Stimulated activated CD8-positive, alpha-beta memory T cell treated with anti-CD3 and anti-CD28 coated beads, Interleukin-15, amount 100 ng/mL, for 48 hours (primary cell): ENCODE measurements at regions not wholly inside any gene's neighbourhood (a gene's known extent, or its start where the extent isn't known, plus 50 kb on each side); places are given as distances from the start of the nearest gene placed in this dataset.

Experiments
- DNase-seq, 2 donors: peaks; one replicate each; pipeline ENCODE4 v3.0.0-alpha.2; 2020; ENCODE audit warnings: low read depth in 2 of 2

- no peak for DNase-seq
Measured at GRCh38 chr16:7014756-7015155, 317.9 kb upstream of the RBFOX1 start.

GRCh38 chr16:7013990-7014389 is 318.7 kb upstream of the RBFOX1 start:
- no peak for DNase-seq

DNA sequence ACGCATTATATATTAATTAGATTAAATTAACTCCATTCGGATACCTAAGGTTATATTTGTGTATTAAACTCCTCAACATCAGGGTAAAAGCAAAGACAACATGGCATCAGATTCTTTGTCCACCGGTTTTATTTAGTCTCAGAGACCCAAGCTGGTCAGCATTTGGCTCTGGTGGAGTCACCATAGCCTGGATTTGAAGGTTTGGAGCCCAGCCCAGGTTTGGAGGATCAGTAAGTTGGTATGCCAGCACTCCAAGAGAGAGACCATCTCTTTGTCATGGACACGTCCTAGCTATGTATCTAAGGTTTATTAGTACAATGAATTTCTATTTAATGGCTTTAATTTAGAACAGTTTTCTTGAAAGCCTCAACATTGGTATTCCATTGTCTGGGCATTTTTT is 328.4 kb upstream of the RBFOX1 start:
- no peak for DNase-seq

- DNase-seq: no peak
Measured at GRCh38 chr16:6993544-6993943, 339.1 kb upstream of the RBFOX1 start.

DNA sequence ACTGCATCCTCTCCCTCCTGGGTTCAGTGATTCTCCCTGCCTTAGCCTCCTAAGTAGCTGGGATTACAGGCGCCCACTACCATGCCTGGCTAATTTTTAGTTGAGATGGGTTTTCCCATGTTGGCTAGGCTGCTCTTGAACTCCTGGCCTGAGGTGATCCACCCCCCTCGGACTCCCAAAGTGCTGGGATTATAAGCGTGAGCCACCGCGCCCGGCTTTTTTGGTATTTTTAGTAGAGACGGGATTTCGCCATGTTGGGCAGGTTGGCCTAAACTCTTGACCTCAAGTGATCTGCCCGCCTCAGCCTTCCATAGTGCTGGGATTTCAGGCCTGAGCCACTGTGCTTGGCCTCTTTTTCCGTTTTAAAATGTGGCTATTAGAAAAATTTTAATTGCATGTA is 343.8 kb upstream of the RBFOX1 start:
- DNase-seq: no peak

DNA sequence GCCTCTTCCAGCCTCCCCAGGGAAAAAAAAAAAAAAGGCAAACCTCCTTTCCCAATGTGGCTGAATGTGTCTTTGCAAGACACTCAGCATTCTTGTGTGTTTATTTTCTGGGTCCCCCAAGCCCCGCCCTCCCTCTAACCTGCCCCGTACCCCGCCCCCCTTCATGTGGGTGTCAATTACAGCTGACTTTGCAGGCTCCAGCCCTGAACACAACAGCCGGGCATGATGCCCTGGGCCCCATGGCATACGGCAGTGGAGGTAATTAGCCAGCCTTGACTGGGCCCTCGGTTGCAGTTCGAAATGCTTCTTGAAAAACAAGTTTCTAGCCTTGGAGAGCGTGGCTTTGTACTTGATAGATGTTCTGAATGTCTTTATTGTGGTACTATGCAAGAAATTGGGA is 354.7 kb upstream of the RBFOX1 start:
- DNase-seq: no peak

GRCh38 chr16:6977291-6977690 is 355.4 kb upstream of the RBFOX1 start:
- no peak for DNase-seq

- DNase-seq: no peak
Measured at GRCh38 chr16:6976716-6977115, 355.9 kb upstream of the RBFOX1 start.

- no peak for DNase-seq
Measured at GRCh38 chr16:6970171-6970857, 362.3 kb upstream of the RBFOX1 start.

- no peak for DNase-seq
Measured at GRCh38 chr16:6969594-6969993, 363.1 kb upstream of the RBFOX1 start.

DNA sequence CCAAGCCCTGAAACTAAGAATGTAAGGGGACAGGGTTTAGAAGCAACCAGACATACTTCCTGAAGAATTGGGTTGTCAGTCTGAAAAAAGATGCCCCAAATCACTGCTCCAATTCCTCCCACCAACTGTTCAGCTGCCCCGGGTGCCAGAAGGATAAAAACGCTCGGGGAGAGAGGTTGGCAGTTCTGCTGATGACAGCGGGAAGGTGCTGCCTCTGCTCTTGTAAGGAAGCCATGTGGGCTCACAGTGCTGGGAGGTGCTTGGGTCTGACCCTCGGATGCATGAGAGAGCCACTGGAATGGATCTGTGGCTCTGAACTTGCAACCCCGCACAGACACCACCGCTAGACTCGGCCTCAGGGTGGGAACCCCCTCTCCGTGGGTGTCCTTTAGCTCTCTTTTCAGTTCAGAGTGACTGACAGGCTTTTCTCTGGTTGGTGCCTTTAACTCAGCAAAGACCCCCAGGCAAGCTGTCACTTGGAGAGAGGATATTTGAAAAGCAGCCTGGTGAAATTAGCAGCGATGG is 364.8 kb upstream of the RBFOX1 start:
- no peak for DNase-seq

DNA sequence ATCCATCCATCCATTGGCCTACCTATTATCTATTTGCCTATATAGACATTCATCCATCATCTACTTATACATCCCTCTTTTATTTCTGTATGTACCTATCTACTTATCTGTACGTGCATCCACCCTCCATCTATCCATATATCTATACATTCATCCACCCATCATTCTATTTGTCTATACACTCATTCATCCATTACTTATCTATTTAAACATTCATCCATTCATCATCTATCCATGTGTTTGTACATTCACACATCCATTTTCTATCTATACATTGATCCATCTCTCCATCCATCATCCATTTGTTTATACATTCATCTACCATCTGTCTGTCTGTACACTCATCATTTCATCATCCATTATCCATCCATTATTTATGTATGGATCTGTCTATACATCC is 365.7 kb upstream of the RBFOX1 start:
- DNase-seq: no peak

GRCh38 chr16:6964679-6965078 is 368.0 kb upstream of the RBFOX1 start:
- DNase-seq: no peak

DNA sequence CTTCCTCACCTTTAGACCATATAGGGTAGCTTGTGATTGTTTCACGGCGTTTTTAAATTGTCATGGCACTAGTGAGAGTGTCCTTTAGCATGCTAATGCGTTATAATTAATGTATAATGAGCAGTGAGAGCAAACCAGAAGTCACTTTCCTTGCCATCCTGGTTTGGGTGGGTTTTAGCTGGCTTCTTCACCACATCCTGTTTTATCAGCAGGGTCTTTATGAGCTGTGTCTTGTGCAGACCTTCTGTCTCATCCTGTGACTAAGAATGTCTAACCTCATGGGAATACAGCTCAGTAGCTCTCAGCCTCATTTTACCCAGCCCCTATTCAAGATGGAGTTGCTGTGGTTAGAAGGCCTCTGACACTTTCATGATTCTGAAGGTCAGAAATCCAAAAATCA is 370.9 kb upstream of the RBFOX1 start:
- no peak for DNase-seq

- no peak for DNase-seq
Measured at GRCh38 chr16:6958184-6958583, 374.5 kb upstream of the RBFOX1 start.

- DNase-seq: no peak
Measured at GRCh38 chr16:6957681-6958080, 375.0 kb upstream of the RBFOX1 start.

- DNase-seq: no peak
Measured at GRCh38 chr16:6956511-6956910, 376.1 kb upstream of the RBFOX1 start.

DNA sequence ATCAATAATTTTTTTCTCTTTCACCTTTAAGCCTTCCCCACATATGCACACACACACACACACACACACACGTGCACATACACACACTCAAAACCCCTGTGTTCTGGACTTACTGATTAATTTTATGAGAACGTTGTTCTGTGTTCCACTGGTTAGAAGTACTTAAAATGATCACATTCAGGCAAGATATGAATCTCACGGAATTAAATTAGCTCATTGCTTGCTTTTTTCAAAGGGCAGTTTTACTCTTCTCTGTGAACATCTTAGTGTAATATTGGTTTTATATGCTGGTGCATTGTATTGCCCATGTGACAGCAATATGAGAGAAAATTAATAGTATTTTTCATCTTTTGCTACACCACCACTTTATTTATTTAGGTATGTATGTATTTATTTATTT is 377.3 kb upstream of the RBFOX1 start:
- no peak for DNase-seq

DNA sequence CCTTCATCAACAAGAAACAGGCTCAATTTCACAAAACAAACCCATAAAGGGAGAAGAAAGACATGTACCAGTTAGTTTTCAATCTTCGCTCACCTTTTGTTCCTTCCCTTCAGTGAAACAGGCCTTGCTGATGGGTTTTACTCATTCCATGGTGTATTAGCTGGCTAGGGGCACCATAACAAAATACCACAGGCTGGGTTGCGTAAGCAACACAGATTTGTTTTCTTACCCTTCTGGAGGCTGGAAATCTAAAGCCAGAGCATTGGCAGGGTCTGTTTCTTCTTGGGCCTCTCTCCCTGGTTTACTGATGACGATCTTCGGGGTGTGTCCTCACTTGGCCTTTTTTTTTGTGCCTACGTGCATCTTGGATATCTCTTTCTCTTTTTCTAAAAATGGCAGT is 383.4 kb upstream of the RBFOX1 start:
- no peak for DNase-seq

DNA sequence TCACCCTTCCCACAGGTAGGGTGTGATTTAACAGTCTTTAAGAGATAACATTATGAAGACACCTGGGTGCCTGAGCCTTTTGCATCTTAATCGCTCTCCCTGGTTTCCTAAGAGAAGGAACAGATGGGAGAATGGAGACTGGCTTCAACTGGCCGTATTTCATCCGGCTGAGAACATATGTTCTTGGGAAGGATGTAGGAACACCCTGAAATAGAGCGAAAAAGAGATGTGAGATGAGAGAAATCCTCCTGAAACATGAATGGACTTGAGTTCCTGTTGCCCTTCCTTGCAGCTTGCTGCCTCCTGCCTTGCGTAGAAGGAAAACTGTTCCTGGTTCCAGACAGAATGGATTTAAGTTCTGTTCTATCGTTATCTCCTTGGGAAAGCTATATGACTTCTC is 385.4 kb upstream of the RBFOX1 start:
- no peak for DNase-seq

DNA sequence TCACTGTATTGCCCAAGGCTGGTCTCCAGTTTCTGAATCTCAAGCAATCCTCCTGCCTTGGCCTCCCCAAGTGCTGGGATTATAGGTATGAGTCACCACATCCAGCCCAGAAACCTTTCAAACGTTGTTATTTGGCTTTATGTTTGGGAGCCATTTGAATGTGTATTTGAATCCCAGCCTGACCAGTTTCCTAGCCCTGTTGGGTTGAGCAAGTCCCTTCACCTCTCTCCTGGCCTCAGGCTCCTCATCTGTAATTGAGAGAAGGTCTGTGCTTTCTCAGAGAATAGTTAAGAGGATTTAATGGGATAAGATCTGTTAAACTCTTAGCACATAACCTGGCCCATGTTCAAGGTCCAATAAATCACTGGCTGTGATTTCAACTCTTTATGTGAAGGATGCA is 385.8 kb upstream of the RBFOX1 start:
- DNase-seq: no peak

DNA sequence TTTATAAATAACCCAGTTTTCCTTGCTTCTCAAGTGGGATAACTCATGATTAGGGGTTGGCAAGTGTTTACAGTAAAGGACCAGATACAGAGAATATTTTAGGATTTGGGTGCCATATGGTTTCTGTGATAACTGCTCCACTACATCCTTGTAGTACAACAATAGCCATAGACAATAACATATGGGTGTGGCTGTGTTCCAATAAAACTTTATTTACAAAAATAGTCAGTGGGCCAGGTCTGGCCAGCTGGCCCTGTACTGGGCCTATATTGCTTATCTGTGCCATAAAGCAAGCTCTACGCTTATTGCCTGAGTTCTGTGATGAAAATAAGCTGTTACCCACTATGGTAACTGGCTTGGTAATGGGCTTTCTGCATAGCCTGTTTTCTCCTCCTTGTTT is 386.5 kb upstream of the RBFOX1 start:
- no peak for DNase-seq

DNA sequence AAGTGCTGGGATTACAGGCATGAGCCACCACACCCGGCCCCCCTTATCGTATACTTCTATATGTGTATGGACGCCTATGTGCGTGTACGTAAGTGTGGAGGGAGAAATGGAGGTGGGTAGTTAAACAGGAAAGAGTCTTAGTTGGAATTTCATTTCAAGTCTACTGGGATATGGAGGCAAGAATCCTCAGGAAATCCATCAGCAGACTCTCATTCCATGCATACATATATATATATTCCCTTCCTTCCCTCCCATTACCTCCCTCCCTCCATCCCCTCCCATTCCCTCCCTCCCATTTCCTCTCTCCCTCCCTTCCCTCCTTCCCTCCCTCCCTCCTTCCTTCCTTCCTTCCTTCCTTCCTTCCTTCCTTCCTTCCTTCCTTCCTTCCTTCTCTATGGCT is 391.7 kb upstream of the RBFOX1 start:
- DNase-seq: no peak

DNA sequence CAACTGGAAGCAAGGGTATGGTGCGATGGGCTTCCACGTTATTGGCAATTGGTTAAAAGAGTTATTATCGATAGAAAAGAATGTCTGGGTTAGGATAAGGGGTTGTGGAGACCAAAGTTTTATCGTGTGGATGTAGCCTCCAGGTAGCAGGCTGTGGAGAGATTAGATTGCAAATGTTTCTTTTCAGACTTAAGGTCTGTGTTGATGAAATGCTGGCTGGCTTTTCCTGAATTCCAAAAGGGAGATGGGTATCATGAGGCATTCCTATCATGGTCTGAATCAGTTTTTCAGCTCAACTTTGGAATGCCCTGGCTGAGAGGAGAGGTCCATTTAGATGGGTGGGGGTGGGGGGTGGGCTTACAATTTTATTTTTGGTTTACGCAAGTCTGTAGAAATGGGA is 395.0 kb upstream of the RBFOX1 start:
- DNase-seq: no peak
